Gastroesophageal sphincter (tissue), 4 donors: ENCODE measurements at regions not wholly inside any gene's neighbourhood (a gene's known extent, or its start where the extent isn't known, plus 50 kb on each side); places are given as distances from the start of the nearest gene placed in this dataset.

ENCODE experiments used
- ATAC-seq: fragments of 150-250 bp; one replicate; pipeline ENCODE4 v1.9.1; 2016; ENCODE audit warnings: mild to moderate bottlenecking, moderate library complexity
- H3K27ac ChIP-seq, 4 donors: fragments of 200-600 bp; sonication (generic) in 3 of 4; 1 replicate in 3 of 4; 2 replicates in 1 of 4; pipeline ENCODE4 v1.5.1; 2016 to 2019
- H3K27me3 ChIP-seq: fragments of 200-600 bp; sonication (generic); one replicate; pipeline ENCODE4 v1.5.1; 2019
- H3K36me3 ChIP-seq, 2 donors: fragments of 200-600 bp; sonication (generic); one replicate each; pipeline ENCODE4 v1.5.1; 2019; ENCODE audit warnings: control low read depth in 1 of 2
- H3K4me1 ChIP-seq, 3 donors: fragments of 200-600 bp; sonication (generic); 1 replicate in 2 of 3; 2 replicates in 1 of 3; pipeline ENCODE4 v1.5.1; 2016 to 2019; ENCODE audit warnings: control low read depth in 2 of 3
- H3K4me3 ChIP-seq, 2 donors: fragments of 200-600 bp; sonication (generic); one replicate each; pipeline ENCODE4 v1.5.1; 2019; ENCODE audit warnings: mild to moderate bottlenecking in 1 of 2, moderate library complexity in 1 of 2
- H3K9me3 ChIP-seq, 3 donors: fragments of 200-600 bp; sonication (generic); one replicate each; pipeline ENCODE4 v1.5.1; 2017 to 2019; ENCODE audit warnings: control low read depth in 2 of 3
- EP300 ChIP-seq: sonication (generic); formaldehyde crosslinking; IDR thresholded peaks from one replicate; pipeline ENCODE4 v1.6.1; 2017; ENCODE audit warnings: antibody characterized with exemption, mild to moderate bottlenecking
- POLR2A ChIP-seq, 2 donors: fragments of 450-650 bp; IDR thresholded peaks; one replicate each; pipeline ENCODE4 v1.6.1; 2017; ENCODE audit warnings: antibody characterized with exemption in 2 of 2, mild to moderate bottlenecking in 2 of 2, moderate library complexity in 1 of 2
- POLR2AphosphoS5 ChIP-seq: sonication (generic); formaldehyde crosslinking; IDR thresholded peaks from one replicate; pipeline ENCODE4 v1.6.1; 2017; ENCODE audit warnings: antibody characterized with exemption
- WGBS, 2 donors: methylation state at CpG; one replicate each; pipeline ENCODE4 v1.1.5; 2018; ENCODE audit warnings: low coverage in 1 of 2; 5-methylcytosine and 5-hydroxymethylcytosine counted together
- TF ChIP-seq, protein P1 (sequence below), 4 experiments: fragments of 200-600 bp in 2 of 4; fragments of 450-650 bp in 2 of 4; sonication (generic) in 1 of 4; IDR thresholded peaks; one replicate each; pipeline ENCODE4 v1.5.1; 2017 to 2019; ENCODE audit warnings: antibody characterized with exemption in 4 of 4, mild to moderate bottlenecking in 2 of 4, moderate library complexity in 2 of 4

DNA sequence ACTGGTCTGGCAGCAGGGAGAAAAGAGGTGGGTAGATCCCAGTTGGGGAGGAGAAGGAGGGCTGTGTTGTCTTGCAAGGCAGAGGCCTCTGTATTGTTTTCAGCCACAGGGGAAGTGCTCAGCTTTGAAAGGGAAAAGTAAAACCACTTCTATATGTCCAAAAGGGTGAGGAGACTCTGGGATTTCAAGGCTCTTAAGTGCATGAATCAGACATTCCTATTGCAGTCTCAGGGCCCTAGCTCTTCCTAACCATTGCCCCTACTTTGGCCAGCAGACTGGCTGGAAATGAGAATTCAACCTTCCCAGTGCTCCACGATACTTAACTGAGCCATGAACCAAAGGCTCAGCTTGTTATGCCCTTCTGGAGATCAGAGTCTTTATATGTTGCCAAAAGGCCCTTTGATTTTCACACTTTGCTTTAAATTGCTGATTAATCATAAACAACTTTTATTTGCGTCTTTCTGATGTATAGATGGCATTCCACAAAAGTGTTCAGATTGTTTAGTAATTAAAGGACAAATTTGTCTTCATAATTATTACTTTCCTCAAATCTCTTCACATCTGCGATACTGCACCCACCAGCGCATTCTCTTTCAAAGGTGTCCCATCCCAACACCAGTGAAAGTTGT, 313.8 kb upstream of the MMADHC start:
- H3K9me3 ChIP-seq = no peaks in the 10 kb centered on the region
- no peak overlapping the region for H3K4me3 ChIP-seq
- no peak for ATAC-seq
- no peaks in the 10 kb centered on the region for H3K27me3 ChIP-seq
- H3K36me3 ChIP-seq = no peaks in the 10 kb centered on the region
- TF ChIP-seq POLR2AphosphoS5 (no peak), POLR2A (IDR thresholded peaks at IDR 0.05) (no peak), EP300 (no peak)
- TF ChIP-seq, protein P1, sequence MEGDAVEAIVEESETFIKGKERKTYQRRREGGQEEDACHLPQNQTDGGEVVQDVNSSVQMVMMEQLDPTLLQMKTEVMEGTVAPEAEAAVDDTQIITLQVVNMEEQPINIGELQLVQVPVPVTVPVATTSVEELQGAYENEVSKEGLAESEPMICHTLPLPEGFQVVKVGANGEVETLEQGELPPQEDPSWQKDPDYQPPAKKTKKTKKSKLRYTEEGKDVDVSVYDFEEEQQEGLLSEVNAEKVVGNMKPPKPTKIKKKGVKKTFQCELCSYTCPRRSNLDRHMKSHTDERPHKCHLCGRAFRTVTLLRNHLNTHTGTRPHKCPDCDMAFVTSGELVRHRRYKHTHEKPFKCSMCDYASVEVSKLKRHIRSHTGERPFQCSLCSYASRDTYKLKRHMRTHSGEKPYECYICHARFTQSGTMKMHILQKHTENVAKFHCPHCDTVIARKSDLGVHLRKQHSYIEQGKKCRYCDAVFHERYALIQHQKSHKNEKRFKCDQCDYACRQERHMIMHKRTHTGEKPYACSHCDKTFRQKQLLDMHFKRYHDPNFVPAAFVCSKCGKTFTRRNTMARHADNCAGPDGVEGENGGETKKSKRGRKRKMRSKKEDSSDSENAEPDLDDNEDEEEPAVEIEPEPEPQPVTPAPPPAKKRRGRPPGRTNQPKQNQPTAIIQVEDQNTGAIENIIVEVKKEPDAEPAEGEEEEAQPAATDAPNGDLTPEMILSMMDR (IDR thresholded peaks at IDR 0.05) = no peak
- no peaks in the 10 kb centered on the region for H3K4me1 ChIP-seq
- no peak overlapping the region for H3K27ac ChIP-seq
- WGBS, 2 donors = 95 to 100% methylated on average over 2 to 4 of the region's 4 CpGs

DNA sequence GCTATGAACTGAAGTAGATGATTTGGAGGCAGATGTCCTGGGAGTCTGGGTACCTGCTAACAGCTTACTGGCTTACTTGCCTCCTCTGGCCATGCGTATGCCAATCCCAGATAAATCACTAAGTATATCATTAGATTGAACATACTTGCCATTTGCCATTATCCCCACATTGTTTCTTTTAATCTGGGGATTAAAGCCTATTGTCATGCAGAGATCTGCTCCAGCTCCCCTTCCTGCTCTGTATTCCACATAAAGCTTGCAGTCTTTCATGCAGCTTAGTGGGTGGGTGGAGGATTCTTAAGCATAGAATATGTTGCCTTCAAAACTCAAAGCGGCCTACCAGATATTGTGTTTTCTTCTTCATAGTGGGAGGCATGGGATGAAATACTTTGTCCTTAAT, 311.8 kb upstream of the MMADHC start:
- H3K9me3 ChIP-seq = no peaks in the 10 kb centered on the region
- H3K36me3 ChIP-seq = no peaks in the 10 kb centered on the region
- ATAC-seq = no peak
- TF ChIP-seq POLR2A (IDR thresholded peaks at IDR 0.05) = no peak
- no peak for TF ChIP-seq EP300
- H3K4me3 ChIP-seq = no peak overlapping the region
- no peaks in the 10 kb centered on the region for H3K4me1 ChIP-seq
- no peaks in the 10 kb centered on the region for H3K27me3 ChIP-seq
- H3K27ac ChIP-seq = no peak overlapping the region
- WGBS, 2 donors = 86 to 96% methylated on average over 1 to 2 of the region's 2 CpGs

DNA sequence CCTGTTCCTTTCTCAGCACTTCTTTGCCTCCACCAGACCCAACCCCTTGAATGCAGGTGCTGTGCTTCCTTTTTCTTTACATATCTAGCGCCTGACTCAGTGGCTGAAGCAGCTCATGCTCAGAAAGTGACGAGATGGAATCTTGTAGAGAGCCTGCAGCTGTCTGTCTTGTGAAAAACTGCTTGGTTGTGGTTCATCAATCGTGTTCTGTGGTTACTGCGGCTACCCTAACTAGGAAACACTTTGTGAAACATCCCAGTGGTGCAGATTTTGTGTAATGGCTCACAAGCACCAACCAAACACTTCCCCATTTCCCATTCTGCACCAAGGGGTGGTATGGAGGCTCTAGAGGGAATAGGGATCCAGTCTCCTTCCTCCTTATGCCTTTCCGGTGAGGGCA, 307.2 kb upstream of the MMADHC start:
- 62 to 70% methylated on average over 3 to 5 of the region's 5 CpGs for WGBS, 2 donors
- H3K4me1 ChIP-seq = no peaks in the 10 kb centered on the region
- H3K4me3 ChIP-seq = no peak overlapping the region
- no peaks in the 10 kb centered on the region for H3K36me3 ChIP-seq
- H3K27me3 ChIP-seq = no peaks in the 10 kb centered on the region
- no peak overlapping the region for H3K27ac ChIP-seq
- peak; percentile 50 for ATAC-seq
- TF ChIP-seq POLR2A (IDR thresholded peaks at IDR 0.05) = no peak
- no peak for TF ChIP-seq EP300
- TF ChIP-seq POLR2AphosphoS5 = no peak
- TF ChIP-seq, protein P1 (IDR thresholded peaks at IDR 0.05) = no peak
- no peaks in the 10 kb centered on the region for H3K9me3 ChIP-seq

DNA sequence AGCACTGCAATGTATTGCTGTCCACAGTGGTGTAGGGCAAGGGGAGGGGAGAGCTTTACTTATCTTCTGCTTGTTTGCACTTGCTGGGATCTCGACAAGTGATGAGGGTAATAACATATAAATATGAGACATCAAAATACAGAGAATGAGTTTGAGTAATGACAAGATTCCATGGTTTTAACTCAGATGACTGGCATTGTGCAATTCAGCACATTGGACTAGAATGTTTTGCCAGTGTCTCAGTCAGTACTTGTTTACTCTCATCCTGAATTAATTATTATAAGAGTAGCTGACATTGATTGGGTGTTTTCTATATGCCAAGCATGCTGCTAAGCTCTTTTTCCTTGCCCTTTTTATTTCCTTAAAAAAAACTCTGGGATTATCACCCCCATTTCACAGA, 306.7 kb upstream of the MMADHC start:
- no peaks in the 10 kb centered on the region for H3K9me3 ChIP-seq
- 100% methylated on average over 1 of the region's 1 CpG; no CpG with 5 or more reads in 1 of the 2 donors for WGBS, 2 donors

DNA sequence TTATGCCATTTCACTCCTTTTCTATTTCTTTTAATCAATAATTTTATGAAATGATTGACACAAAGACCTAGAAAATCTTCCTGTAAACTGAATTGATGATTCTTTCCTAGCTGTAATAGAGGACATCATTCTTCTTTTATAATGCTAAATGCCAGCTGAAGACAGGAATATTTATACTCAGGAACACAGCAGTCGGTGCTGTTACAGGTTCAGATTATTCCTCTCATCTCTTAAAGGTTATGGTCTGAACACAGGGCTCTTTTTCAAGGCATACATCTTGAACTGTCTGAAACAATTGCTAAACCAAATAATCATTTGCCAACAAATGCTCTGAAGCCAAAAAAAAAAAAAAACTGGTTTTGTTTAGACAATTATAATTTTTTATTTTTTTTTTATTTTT, 305.0 kb upstream of the MMADHC start:
- TF ChIP-seq POLR2A (IDR thresholded peaks at IDR 0.05) (no peak), EP300 (no peak), POLR2AphosphoS5 (no peak)
- TF ChIP-seq, protein P1 (IDR thresholded peaks at IDR 0.05) = no peak
- Histone ChIP-seq H3K27ac (no peak overlapping the region), H3K27me3 (no peaks in the 10 kb centered on the region), H3K4me3 (no peak overlapping the region), H3K4me1 (no peaks in the 10 kb centered on the region), H3K36me3 (no peaks in the 10 kb centered on the region), H3K9me3 (no peaks in the 10 kb centered on the region)
- 33 to 36% methylated on average over 1 of the region's 1 CpG for WGBS, 2 donors
- no peak for ATAC-seq

More for the DNA sequence above, 306.7 kb upstream of the MMADHC start:
- Histone ChIP-seq H3K27me3 (no peaks in the 10 kb centered on the region), H3K27ac (no peak overlapping the region), H3K4me1 (no peaks in the 10 kb centered on the region), H3K36me3 (no peaks in the 10 kb centered on the region), H3K4me3 (no peak overlapping the region)
- TF ChIP-seq, protein P1 (IDR thresholded peaks at IDR 0.05) = no peak
- TF ChIP-seq POLR2AphosphoS5 (no peak), POLR2A (IDR thresholded peaks at IDR 0.05) (no peak), EP300 (no peak)
- ATAC-seq = no peak
